ENCODE measurements at regions not wholly inside any gene's neighbourhood (a gene's known extent, or its start where the extent isn't known, plus 50 kb on each side); places are given as distances from the start of the nearest gene placed in this dataset.
"Not testable (repeated sequence)": the region's sequence is repeated elsewhere in the genome, so short reads cannot be mapped to it uniquely, and the experiment has no call there.

GRCh38 chr2:67760995-67761394 lies 301.8 kb downstream of the C1D start:
- H3K4me1 Mint-ChIP-seq, result no peaks in the 10 kb centered on the region
- peaks cover 0 to 2% of the 10 kb centered on the region in 2 donors for H3K27me3 Mint-ChIP-seq
- Histone ChIP-seq H3K4me3 (ENCODE audit: low read length) (no peak overlapping the region), H3K27ac (ENCODE audit: low read depth, low read length) (no peak overlapping the region), H3K9me3 (ENCODE audit: low read length) (no peaks in the 10 kb centered on the region), H3K27me3 (ENCODE audit: insufficient read depth, low read length, poor library complexity, severe bottlenecking) (no peaks in the 10 kb centered on the region), H3K36me3 (ENCODE audit: insufficient read depth, low read length) (no peaks in the 10 kb centered on the region), H3K4me1 (ENCODE audit: insufficient read depth, low read length) (no peaks in the 10 kb centered on the region)
- peak overlapping the region in 1 of 8 donors; percentile 29 for H3K27ac Mint-ChIP-seq
- ChIA-PET POLR2A (no interaction called here), CTCF (no interaction called here)
- H3K9me3 Mint-ChIP-seq, result no peaks in the 10 kb centered on the region
- H3K36me3 Mint-ChIP-seq, result no peaks in the 10 kb centered on the region
- no peak for DNase-seq
- no peak overlapping the region for H3K4me3 Mint-ChIP-seq

GRCh38 chr2:67771380-67771779 lies 291.4 kb downstream of the C1D start:
- H3K4me1 ChIP-seq (ENCODE audit: insufficient read depth, low read length), result no peaks in the 10 kb centered on the region
- Mint-ChIP-seq H3K4me1 (no peaks in the 10 kb centered on the region), H3K27me3 (peaks cover 3 to 5% of the 10 kb centered on the region in 2 donors), H3K4me3 (no peak overlapping the region), H3K9me3 (peaks cover 0 to 4% (median 3%) of the 10 kb centered on the region in 5 donors), H3K27ac (no peak overlapping the region), H3K36me3 (no peaks in the 10 kb centered on the region)
- ChIA-PET CTCF (no interaction called here), POLR2A (no interaction called here)
- H3K4me3 ChIP-seq (ENCODE audit: low read length), result no peak overlapping the region
- DNase-seq, result no peak
- H3K9me3 ChIP-seq (ENCODE audit: low read length), result no peaks in the 10 kb centered on the region
- no peaks in the 10 kb centered on the region for H3K36me3 ChIP-seq (ENCODE audit: insufficient read depth, low read length)
- no peak overlapping the region for H3K27ac ChIP-seq (ENCODE audit: low read depth, low read length)
- H3K27me3 ChIP-seq (ENCODE audit: insufficient read depth, low read length, poor library complexity, severe bottlenecking), result no peaks in the 10 kb centered on the region

- Mint-ChIP-seq H3K9me3 (peaks cover 0 to 4% (median 3%) of the 10 kb centered on the region in 5 donors), H3K27ac (no peak overlapping the region), H3K27me3 (peaks cover 3 to 5% of the 10 kb centered on the region in 2 donors), H3K36me3 (no peaks in the 10 kb centered on the region), H3K4me3 (no peak overlapping the region), H3K4me1 (no peaks in the 10 kb centered on the region)
- Histone ChIP-seq H3K36me3 (ENCODE audit: insufficient read depth, low read length) (no peaks in the 10 kb centered on the region), H3K4me1 (ENCODE audit: insufficient read depth, low read length) (no peaks in the 10 kb centered on the region), H3K27ac (ENCODE audit: low read depth, low read length) (no peak overlapping the region), H3K27me3 (ENCODE audit: insufficient read depth, low read length, poor library complexity, severe bottlenecking) (no peaks in the 10 kb centered on the region), H3K9me3 (ENCODE audit: low read length) (no peaks in the 10 kb centered on the region), H3K4me3 (ENCODE audit: low read length) (no peak overlapping the region)
- CTCF ChIA-PET, result no interaction called here
- DNase-seq, result no peak
- POLR2A ChIA-PET, result no interaction called here
Observed at GRCh38 chr2:67772216-67773170, 290.3 kb downstream of the C1D start.

GRCh38 chr2:67773851-67774250 lies 289.0 kb downstream of the C1D start:
- ChIA-PET POLR2A (no interaction called here), CTCF (interaction anchor here (0.9 kb wide), 1 partner anchor 10 kb away, joined by 3 read pairs; no protein-coding TSS in a partner anchor)
- Histone ChIP-seq H3K4me3 (ENCODE audit: low read length) (no peak overlapping the region), H3K27ac (ENCODE audit: low read depth, low read length) (no peak overlapping the region), H3K36me3 (ENCODE audit: insufficient read depth, low read length) (no peaks in the 10 kb centered on the region), H3K4me1 (ENCODE audit: insufficient read depth, low read length) (no peaks in the 10 kb centered on the region), H3K9me3 (ENCODE audit: low read length) (no peaks in the 10 kb centered on the region), H3K27me3 (ENCODE audit: insufficient read depth, low read length, poor library complexity, severe bottlenecking) (no peaks in the 10 kb centered on the region)
- Mint-ChIP-seq H3K4me3 (no peak overlapping the region), H3K27ac (no peak overlapping the region), H3K36me3 (no peaks in the 10 kb centered on the region), H3K9me3 (peaks cover 0 to 6% (median under 1%) of the 10 kb centered on the region in 5 donors), H3K27me3 (peaks cover 3 to 11% of the 10 kb centered on the region in 2 donors), H3K4me1 (no peaks in the 10 kb centered on the region)
- DNase-seq, result no peak

- H3K27me3 ChIP-seq (ENCODE audit: insufficient read depth, low read length, poor library complexity, severe bottlenecking), result no peaks in the 10 kb centered on the region
- no peaks in the 10 kb centered on the region for H3K4me1 Mint-ChIP-seq
- H3K4me1 ChIP-seq (ENCODE audit: insufficient read depth, low read length), result no peaks in the 10 kb centered on the region
- POLR2A ChIA-PET, result no interaction called here
- CTCF ChIA-PET, result no interaction called here
- H3K36me3 Mint-ChIP-seq, result no peaks in the 10 kb centered on the region
- H3K9me3 ChIP-seq (ENCODE audit: low read length), result no peaks in the 10 kb centered on the region
- DNase-seq, result no peak
- H3K27ac ChIP-seq (ENCODE audit: low read depth, low read length), result no peak overlapping the region
- H3K27ac Mint-ChIP-seq, result no peak overlapping the region
- peaks cover 0 to 6% (median 3%) of the 10 kb centered on the region in 5 donors for H3K9me3 Mint-ChIP-seq
- no peak overlapping the region for H3K4me3 Mint-ChIP-seq
- H3K36me3 ChIP-seq (ENCODE audit: insufficient read depth, low read length), result no peaks in the 10 kb centered on the region
- peaks cover 3 to 18% of the 10 kb centered on the region in 2 donors for H3K27me3 Mint-ChIP-seq
- H3K4me3 ChIP-seq (ENCODE audit: low read length), result no peak overlapping the region
Observed at GRCh38 chr2:67776276-67776675, 286.5 kb downstream of the C1D start.

- Histone ChIP-seq H3K27me3 (ENCODE audit: insufficient read depth, low read length, poor library complexity, severe bottlenecking) (no peaks in the 10 kb centered on the region), H3K4me1 (ENCODE audit: insufficient read depth, low read length) (no peaks in the 10 kb centered on the region), H3K4me3 (ENCODE audit: low read length) (no peak overlapping the region), H3K36me3 (ENCODE audit: insufficient read depth, low read length) (no peaks in the 10 kb centered on the region), H3K9me3 (ENCODE audit: low read length) (no peaks in the 10 kb centered on the region), H3K27ac (ENCODE audit: low read depth, low read length) (no peak overlapping the region)
- H3K27me3 Mint-ChIP-seq, result peaks cover 3 to 18% of the 10 kb centered on the region in 2 donors
- H3K4me3 Mint-ChIP-seq, result no peak overlapping the region
- POLR2A ChIA-PET, result no interaction called here
- CTCF ChIA-PET, result no interaction called here
- H3K27ac Mint-ChIP-seq, result no peak overlapping the region
- peaks cover 0 to 3% (median 3%) of the 10 kb centered on the region in 5 donors for H3K9me3 Mint-ChIP-seq
- H3K36me3 Mint-ChIP-seq, result no peaks in the 10 kb centered on the region
- DNase-seq, result no peak
- H3K4me1 Mint-ChIP-seq, result no peaks in the 10 kb centered on the region
Observed at GRCh38 chr2:67777010-67777409, 285.8 kb downstream of the C1D start.

- ChIA-PET CTCF (no interaction called here), POLR2A (no interaction called here)
- no peak overlapping the region for H3K4me3 Mint-ChIP-seq
- H3K4me3 ChIP-seq (ENCODE audit: low read length), result no peak overlapping the region
- H3K9me3 Mint-ChIP-seq, result peaks cover 0 to 3% (median 1%) of the 10 kb centered on the region in 5 donors
- H3K36me3 Mint-ChIP-seq, result no peaks in the 10 kb centered on the region
- no peak overlapping the region for H3K27ac ChIP-seq (ENCODE audit: low read depth, low read length)
- H3K4me1 ChIP-seq (ENCODE audit: insufficient read depth, low read length), result no peaks in the 10 kb centered on the region
- no peaks in the 10 kb centered on the region for H3K4me1 Mint-ChIP-seq
- no peak for DNase-seq
- H3K36me3 ChIP-seq (ENCODE audit: insufficient read depth, low read length), result no peaks in the 10 kb centered on the region
- H3K27me3 ChIP-seq (ENCODE audit: insufficient read depth, low read length, poor library complexity, severe bottlenecking), result no peaks in the 10 kb centered on the region
- H3K27me3 Mint-ChIP-seq, result peaks cover 3 to 18% of the 10 kb centered on the region in 2 donors
- no peaks in the 10 kb centered on the region for H3K9me3 ChIP-seq (ENCODE audit: low read length)
- no peak overlapping the region for H3K27ac Mint-ChIP-seq
Observed at GRCh38 chr2:67777836-67778429, 284.9 kb downstream of the C1D start.

GRCh38 chr2:67780841-67781240 lies 282.0 kb downstream of the C1D start:
- H3K4me3 Mint-ChIP-seq; H3K36me3 Mint-ChIP-seq; H3K27me3 ChIP-seq (ENCODE audit: insufficient read depth, low read length, poor library complexity, severe bottlenecking); H3K4me3 ChIP-seq (ENCODE audit: low read length); H3K27ac Mint-ChIP-seq; H3K9me3 ChIP-seq (ENCODE audit: low read length); H3K4me1 ChIP-seq (ENCODE audit: insufficient read depth, low read length); H3K36me3 ChIP-seq (ENCODE audit: insufficient read depth, low read length); H3K27ac ChIP-seq (ENCODE audit: low read depth, low read length); CTCF ChIA-PET; H3K4me1 Mint-ChIP-seq; H3K9me3 Mint-ChIP-seq; DNase-seq; POLR2A ChIA-PET: not testable (repeated sequence)
- peaks cover 0 to 12% of the 10 kb centered on the region in 2 donors for H3K27me3 Mint-ChIP-seq
